ENCODE measurements at regions not wholly inside any gene's neighbourhood (a gene's known extent, or its start where the extent isn't known, plus 50 kb on each side); places are given as distances from the start of the nearest gene placed in this dataset.

DNA sequence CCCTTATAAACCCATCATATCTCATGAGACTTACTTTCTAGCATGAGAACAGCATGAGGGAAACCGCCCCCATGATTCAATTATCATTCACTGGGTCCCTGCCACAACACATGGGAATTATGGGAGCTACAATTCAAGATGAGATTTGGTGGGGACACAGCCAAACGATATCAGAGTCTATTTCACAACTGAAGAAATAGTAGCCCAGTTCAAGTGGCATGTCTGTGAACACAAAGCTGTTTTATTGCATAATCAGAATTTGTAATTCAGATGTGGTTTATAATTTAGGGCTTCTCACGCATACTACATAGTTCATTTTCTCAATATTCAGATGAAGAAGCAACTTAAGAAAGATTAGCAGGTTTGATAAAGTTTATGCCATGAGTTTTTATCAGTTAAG lies 1188.0 kb upstream of the ALCAM start:
- no peaks in the 10 kb centered on the region for H3K4me1 Mint-ChIP-seq
- ATAC-seq (ENCODE audit: low read depth) (no peak), DNase-seq (no peak)
- no peaks in the 10 kb centered on the region for H3K27me3 Mint-ChIP-seq
- POLR2A ChIA-PET, result no interaction called here
- no peaks in the 10 kb centered on the region for H3K36me3 Mint-ChIP-seq (ENCODE audit: low read depth)
- H3K9me3 Mint-ChIP-seq, result no peaks in the 10 kb centered on the region
- CTCF ChIA-PET, result no interaction called here
- intact Hi-C loops (cut with micrococcal nuclease), result no loop called here
- TF ChIP-seq, protein P1, sequence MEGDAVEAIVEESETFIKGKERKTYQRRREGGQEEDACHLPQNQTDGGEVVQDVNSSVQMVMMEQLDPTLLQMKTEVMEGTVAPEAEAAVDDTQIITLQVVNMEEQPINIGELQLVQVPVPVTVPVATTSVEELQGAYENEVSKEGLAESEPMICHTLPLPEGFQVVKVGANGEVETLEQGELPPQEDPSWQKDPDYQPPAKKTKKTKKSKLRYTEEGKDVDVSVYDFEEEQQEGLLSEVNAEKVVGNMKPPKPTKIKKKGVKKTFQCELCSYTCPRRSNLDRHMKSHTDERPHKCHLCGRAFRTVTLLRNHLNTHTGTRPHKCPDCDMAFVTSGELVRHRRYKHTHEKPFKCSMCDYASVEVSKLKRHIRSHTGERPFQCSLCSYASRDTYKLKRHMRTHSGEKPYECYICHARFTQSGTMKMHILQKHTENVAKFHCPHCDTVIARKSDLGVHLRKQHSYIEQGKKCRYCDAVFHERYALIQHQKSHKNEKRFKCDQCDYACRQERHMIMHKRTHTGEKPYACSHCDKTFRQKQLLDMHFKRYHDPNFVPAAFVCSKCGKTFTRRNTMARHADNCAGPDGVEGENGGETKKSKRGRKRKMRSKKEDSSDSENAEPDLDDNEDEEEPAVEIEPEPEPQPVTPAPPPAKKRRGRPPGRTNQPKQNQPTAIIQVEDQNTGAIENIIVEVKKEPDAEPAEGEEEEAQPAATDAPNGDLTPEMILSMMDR (IDR thresholded peaks at IDR 0.05), result no peak
- no peak overlapping the region for H3K4me3 Mint-ChIP-seq
- no peak overlapping the region for H3K27ac Mint-ChIP-seq

DNA sequence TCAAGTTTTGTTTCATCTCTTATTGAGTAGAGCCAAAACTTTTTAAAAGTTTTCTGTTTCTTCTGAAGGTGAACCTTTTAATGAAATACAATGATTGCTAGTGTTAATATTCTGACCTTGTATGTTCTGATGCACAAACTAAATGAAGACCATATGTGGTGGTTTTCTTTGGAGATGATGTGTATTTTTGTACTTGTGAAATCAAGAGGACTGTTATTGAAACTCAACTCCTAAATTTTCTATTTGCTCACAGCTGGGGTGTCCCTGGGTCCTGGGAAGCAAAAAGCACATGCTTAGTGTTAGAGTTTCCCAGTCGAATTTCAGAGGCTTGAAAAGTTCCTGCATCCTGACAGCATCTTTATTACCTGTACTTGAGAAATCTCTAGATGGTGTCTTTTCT lies 1185.8 kb upstream of the ALCAM start:
- no peak for DNase-seq
- Mint-ChIP-seq H3K4me3 (no peak overlapping the region), H3K27ac (no peak overlapping the region), H3K9me3 (no peaks in the 10 kb centered on the region), H3K36me3 (ENCODE audit: low read depth) (no peaks in the 10 kb centered on the region), H3K27me3 (no peaks in the 10 kb centered on the region), H3K4me1 (no peaks in the 10 kb centered on the region)
- no peak for ATAC-seq (ENCODE audit: low read depth)
- POLR2A ChIA-PET, result no interaction called here
- CTCF ChIA-PET, result no interaction called here
- TF ChIP-seq, protein P1 (IDR thresholded peaks at IDR 0.05), result no peak
- intact Hi-C loops (cut with micrococcal nuclease), result no loop called here

DNA sequence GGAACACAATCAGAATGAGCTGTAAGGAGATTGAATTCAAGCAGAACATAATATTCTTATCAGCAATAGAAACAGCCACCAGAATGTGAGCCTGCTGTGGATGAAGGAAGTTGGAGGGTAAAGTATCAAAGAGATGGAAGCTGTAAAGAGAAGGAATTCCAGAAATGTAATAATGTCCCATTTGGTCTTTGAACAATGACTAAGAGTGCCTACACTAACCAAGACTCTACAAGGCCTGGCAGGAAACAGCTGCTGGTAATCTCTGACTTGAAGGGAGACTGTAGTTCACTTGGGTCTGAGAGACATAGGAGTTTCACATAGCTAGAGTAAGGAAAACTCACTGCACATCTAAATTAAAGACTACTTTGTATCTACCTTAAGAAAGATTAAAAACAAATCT lies 1176.0 kb upstream of the ALCAM start:
- DNase-seq, result no peak
- H3K27me3 Mint-ChIP-seq, result no peaks in the 10 kb centered on the region
- CTCF ChIA-PET, result no interaction called here
- TF ChIP-seq, protein P1 (IDR thresholded peaks at IDR 0.05), result no peak
- H3K9me3 Mint-ChIP-seq, result no peaks in the 10 kb centered on the region
- no peaks in the 10 kb centered on the region for H3K36me3 Mint-ChIP-seq (ENCODE audit: low read depth)
- POLR2A ChIA-PET, result no interaction called here
- no peak overlapping the region for H3K4me3 Mint-ChIP-seq
- no peak overlapping the region for H3K27ac Mint-ChIP-seq
- intact Hi-C loops (cut with micrococcal nuclease), result no loop called here
- no peaks in the 10 kb centered on the region for H3K4me1 Mint-ChIP-seq
- no peak for ATAC-seq (ENCODE audit: low read depth)

GRCh38 chr3:104198131-104198530 lies 1168.6 kb upstream of the ALCAM start:
- H3K9me3 Mint-ChIP-seq, result no peaks in the 10 kb centered on the region
- ChIA-PET POLR2A (no interaction called here), CTCF (no interaction called here)
- ATAC-seq (ENCODE audit: low read depth) (no peak), DNase-seq (no peak)
- no peaks in the 10 kb centered on the region for H3K36me3 Mint-ChIP-seq (ENCODE audit: low read depth)
- H3K4me3 Mint-ChIP-seq, result no peak overlapping the region
- intact Hi-C loops (cut with micrococcal nuclease), result no loop called here
- no peak overlapping the region for H3K27ac Mint-ChIP-seq
- no peaks in the 10 kb centered on the region for H3K27me3 Mint-ChIP-seq
- TF ChIP-seq, protein P1 (IDR thresholded peaks at IDR 0.05), result no peak
- H3K4me1 Mint-ChIP-seq, result no peaks in the 10 kb centered on the region

DNA sequence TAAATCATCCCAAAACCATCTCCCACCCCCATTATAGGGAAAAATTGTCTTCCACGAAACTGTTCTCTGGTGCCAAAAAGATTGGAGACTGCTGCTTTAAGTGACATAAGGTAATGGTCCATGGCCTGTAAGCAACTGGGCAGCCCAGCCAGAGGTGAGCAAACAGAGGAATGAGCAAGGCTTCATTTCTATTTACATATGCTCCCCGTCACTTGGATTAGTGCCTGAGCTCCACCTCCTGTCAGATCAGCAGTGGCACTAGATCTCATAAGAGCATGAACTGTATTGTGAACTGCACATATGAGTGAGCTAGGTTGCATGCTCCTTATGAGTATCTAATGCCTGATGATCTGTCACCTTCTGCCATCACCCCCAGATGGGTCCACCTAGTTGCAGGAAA lies 1159.8 kb upstream of the ALCAM start:
- H3K9me3 Mint-ChIP-seq, result no peaks in the 10 kb centered on the region
- ChIA-PET CTCF (no interaction called here), POLR2A (no interaction called here)
- TF ChIP-seq, protein P1 (IDR thresholded peaks at IDR 0.05), result no peak
- no peak overlapping the region for H3K27ac Mint-ChIP-seq
- intact Hi-C loops (cut with micrococcal nuclease), result no loop called here
- no peak for ATAC-seq (ENCODE audit: low read depth)
- H3K4me3 Mint-ChIP-seq, result no peak overlapping the region
- no peaks in the 10 kb centered on the region for H3K36me3 Mint-ChIP-seq (ENCODE audit: low read depth)
- H3K4me1 Mint-ChIP-seq, result no peaks in the 10 kb centered on the region
- no peaks in the 10 kb centered on the region for H3K27me3 Mint-ChIP-seq
- no peak for DNase-seq
